Epithelial cell of esophagus (primary cell): ENCODE measurements at regions not wholly inside any gene's neighbourhood (a gene's known extent, or its start where the extent isn't known, plus 50 kb on each side); places are given as distances from the start of the nearest gene placed in this dataset.
A peak's percentile ranks its signal among the peaks of the same experiment; 100 is the strongest.

ENCODE experiments used
- DNase-seq: peaks from one replicate; pipeline ENCODE4 v3.0.0; 2010; ENCODE audit warnings: low read depth
- H3K4me3 ChIP-seq: 2 replicates; pipeline ENCODE4 v1.5.1; 2011; ENCODE audit warnings: mild to moderate bottlenecking, low read length, control low read depth
- CTCF ChIP-seq: IDR thresholded peaks from 2 replicates; pipeline ENCODE4 v1.5.1; 2011; ENCODE audit warnings: low read depth, mild to moderate bottlenecking, low read length, control low read depth, inconsistent platforms; ENCODE audit not compliant: insufficient read depth; ENCODE audit errors: missing control alignments

- no peak for DNase-seq
- TF ChIP-seq CTCF = no peak
- no peak overlapping the region for H3K4me3 ChIP-seq
Measured at GRCh38 chr3:115354010-115354409, 206.9 kb upstream of the ZBTB20 start.

- H3K4me3 ChIP-seq = no peak overlapping the region
- DNase-seq = no peak
- no peak for TF ChIP-seq CTCF
Measured at GRCh38 chr3:115357456-115357855, 210.4 kb upstream of the ZBTB20 start.

- TF ChIP-seq CTCF = no peak
- DNase-seq = no peak
- no peak overlapping the region for H3K4me3 ChIP-seq
Measured at GRCh38 chr3:115359536-115359935, 212.4 kb upstream of the ZBTB20 start.

- no peak overlapping the region for H3K4me3 ChIP-seq
- no peak for TF ChIP-seq CTCF
- DNase-seq = no peak
Measured at GRCh38 chr3:115361806-115362205, 214.7 kb upstream of the ZBTB20 start.

- no peak overlapping the region for H3K4me3 ChIP-seq
- peak; percentile 24 for DNase-seq
- TF ChIP-seq CTCF = no peak
Measured at GRCh38 chr3:115363071-115363470, 216.0 kb upstream of the ZBTB20 start.

- no peak for TF ChIP-seq CTCF
- H3K4me3 ChIP-seq = no peak overlapping the region
- DNase-seq = no peak
Measured at GRCh38 chr3:115369021-115369420, 221.9 kb upstream of the ZBTB20 start.

- no peak overlapping the region for H3K4me3 ChIP-seq
- no peak for DNase-seq
- no peak for TF ChIP-seq CTCF
Measured at GRCh38 chr3:115375362-115375761, 228.3 kb upstream of the ZBTB20 start.
